ENCODE measurements at regions not wholly inside any gene's neighbourhood (a gene's known extent, or its start where the extent isn't known, plus 50 kb on each side); places are given as distances from the start of the nearest gene placed in this dataset.

- no peak for TF ChIP-seq POLR2A (IDR thresholded peaks at IDR 0.05; ENCODE audit: low read depth, low read length)
- TF ChIP-seq NFIC (IDR thresholded peaks at IDR 0.05; ENCODE audit: low read depth, low read length): no peak
Observed at GRCh38 chr1:220455559-220455958, 72.4 kb upstream of the MARK1 start.
